MM.1S (cell line): ENCODE measurements at regions not wholly inside any gene's neighbourhood (a gene's known extent, or its start where the extent isn't known, plus 50 kb on each side); places are given as distances from the start of the nearest gene placed in this dataset.
"Not testable (repeated sequence)": the region's sequence is repeated elsewhere in the genome, so short reads cannot be mapped to it uniquely, and the experiment has no call there.

Source experiments
- EZH2 ChIP-seq: fragments of 300-600 bp; sonication (generic); optimal IDR thresholded peaks from 2 replicates; pipeline ENCODE3; 2017; ENCODE audit warnings: low read depth, mild to moderate bottlenecking, antibody characterized with exemption, low read length, mixed read lengths
- EZH2phosphoT487 ChIP-seq: fragments of 300-600 bp; sonication (generic); IDR thresholded peaks from 2 replicates; pipeline ENCODE4 v1.6.1; 2018; ENCODE audit warnings: antibody characterized with exemption, low read length
- TF ChIP-seq, protein P1 (sequence below): fragments of 300-600 bp; sonication (generic); IDR thresholded peaks from 2 replicates; pipeline ENCODE4 v1.5.1; 2016; ENCODE audit warnings: antibody characterized with exemption, low read length, mixed read lengths

DNA sequence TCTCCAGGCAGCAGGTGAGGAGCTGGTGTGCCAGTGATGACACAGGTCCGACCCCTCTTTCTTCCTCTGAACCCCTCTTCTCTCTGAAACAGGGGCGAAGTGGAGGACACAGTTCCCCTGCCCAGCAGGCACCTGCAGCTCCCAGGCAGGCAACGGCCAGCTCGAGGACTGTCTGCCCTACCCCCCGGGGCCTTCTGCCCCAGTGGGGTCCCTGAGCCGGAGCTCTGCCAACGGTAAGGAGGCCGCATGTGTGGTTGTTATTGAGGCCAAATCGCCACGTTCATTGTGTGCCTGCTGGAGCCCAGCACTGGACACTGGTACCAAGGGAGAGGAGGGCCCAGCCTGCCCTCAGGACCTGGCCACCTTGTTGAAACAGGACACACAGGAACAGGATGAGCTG lies 119.3 kb upstream of the MTLN start:
- TF ChIP-seq, protein P1, sequence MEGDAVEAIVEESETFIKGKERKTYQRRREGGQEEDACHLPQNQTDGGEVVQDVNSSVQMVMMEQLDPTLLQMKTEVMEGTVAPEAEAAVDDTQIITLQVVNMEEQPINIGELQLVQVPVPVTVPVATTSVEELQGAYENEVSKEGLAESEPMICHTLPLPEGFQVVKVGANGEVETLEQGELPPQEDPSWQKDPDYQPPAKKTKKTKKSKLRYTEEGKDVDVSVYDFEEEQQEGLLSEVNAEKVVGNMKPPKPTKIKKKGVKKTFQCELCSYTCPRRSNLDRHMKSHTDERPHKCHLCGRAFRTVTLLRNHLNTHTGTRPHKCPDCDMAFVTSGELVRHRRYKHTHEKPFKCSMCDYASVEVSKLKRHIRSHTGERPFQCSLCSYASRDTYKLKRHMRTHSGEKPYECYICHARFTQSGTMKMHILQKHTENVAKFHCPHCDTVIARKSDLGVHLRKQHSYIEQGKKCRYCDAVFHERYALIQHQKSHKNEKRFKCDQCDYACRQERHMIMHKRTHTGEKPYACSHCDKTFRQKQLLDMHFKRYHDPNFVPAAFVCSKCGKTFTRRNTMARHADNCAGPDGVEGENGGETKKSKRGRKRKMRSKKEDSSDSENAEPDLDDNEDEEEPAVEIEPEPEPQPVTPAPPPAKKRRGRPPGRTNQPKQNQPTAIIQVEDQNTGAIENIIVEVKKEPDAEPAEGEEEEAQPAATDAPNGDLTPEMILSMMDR: not testable (repeated sequence)
- not testable (repeated sequence) for TF ChIP-seq EZH2, EZH2phosphoT487
